ENCODE measurements at regions not wholly inside any gene's neighbourhood (a gene's known extent, or its start where the extent isn't known, plus 50 kb on each side); places are given as distances from the start of the nearest gene placed in this dataset.

DNA sequence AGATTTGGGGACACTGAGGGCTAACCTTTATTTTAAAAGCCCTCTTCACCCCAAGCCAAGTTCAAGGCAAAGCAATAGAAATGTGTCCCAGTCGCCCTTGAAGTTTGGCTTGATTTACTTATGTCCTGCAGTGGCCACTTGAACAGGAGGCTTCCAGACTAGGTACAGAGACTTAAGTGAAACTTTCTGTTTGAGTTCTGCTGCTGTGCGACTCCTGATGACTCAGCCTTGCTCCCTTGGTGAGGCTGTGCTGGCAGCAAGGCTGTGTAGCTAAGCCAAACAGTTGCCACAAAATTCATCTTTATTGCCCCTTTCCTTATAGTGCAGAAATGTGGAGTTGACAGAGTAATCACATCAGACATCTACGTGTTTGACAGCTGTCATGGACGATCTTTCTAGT, 68.8 kb upstream of the NTRK2 start:
- TF ChIP-seq, protein P1, sequence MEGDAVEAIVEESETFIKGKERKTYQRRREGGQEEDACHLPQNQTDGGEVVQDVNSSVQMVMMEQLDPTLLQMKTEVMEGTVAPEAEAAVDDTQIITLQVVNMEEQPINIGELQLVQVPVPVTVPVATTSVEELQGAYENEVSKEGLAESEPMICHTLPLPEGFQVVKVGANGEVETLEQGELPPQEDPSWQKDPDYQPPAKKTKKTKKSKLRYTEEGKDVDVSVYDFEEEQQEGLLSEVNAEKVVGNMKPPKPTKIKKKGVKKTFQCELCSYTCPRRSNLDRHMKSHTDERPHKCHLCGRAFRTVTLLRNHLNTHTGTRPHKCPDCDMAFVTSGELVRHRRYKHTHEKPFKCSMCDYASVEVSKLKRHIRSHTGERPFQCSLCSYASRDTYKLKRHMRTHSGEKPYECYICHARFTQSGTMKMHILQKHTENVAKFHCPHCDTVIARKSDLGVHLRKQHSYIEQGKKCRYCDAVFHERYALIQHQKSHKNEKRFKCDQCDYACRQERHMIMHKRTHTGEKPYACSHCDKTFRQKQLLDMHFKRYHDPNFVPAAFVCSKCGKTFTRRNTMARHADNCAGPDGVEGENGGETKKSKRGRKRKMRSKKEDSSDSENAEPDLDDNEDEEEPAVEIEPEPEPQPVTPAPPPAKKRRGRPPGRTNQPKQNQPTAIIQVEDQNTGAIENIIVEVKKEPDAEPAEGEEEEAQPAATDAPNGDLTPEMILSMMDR (IDR thresholded peaks at IDR 0.05; ENCODE audit: insufficient read depth, low read length, poor library complexity, severe bottlenecking): no peak
- H3K4me3 ChIP-seq (replicated peaks; ENCODE audit: low read depth, low read length): no peak overlapping the region
- no peak for DNase-seq (ENCODE audit: extremely low read depth, insufficient read length)
- H3K36me3 ChIP-seq (ENCODE audit: control insufficient read depth, insufficient read depth, low read length): no peaks in the 10 kb centered on the region
- H3K27me3 ChIP-seq (replicated peaks; ENCODE audit: control insufficient read depth, insufficient read depth, low read length): no peaks in the 10 kb centered on the region

DNA sequence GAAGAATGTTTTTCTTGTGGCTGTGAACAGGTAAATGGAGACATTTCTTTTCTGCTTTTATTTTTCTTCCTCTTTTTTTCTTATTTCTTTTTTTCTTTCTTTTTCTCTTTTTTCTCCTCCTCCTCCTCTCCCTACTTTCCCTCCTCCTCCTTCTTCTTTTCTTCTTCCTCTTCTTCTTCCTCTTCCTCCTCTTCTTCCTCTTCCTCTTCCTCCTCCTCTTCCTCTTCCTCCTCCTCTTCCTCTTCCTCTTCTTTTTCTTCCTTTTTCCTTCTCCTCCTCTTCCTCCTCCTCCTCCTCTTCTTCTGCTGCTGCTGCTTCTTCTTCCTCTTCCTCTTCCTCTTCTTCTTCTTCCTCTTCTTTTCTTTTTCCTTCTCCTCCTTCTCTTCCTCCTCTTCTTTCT, 65.3 kb upstream of the NTRK2 start:
- Histone ChIP-seq H3K27me3 (replicated peaks; ENCODE audit: control insufficient read depth, insufficient read depth, low read length) (no peaks in the 10 kb centered on the region), H3K4me3 (replicated peaks; ENCODE audit: low read depth, low read length) (no peak overlapping the region), H3K36me3 (ENCODE audit: control insufficient read depth, insufficient read depth, low read length) (no peaks in the 10 kb centered on the region)
- DNase-seq (ENCODE audit: extremely low read depth, insufficient read length): no peak
- TF ChIP-seq, protein P1 (IDR thresholded peaks at IDR 0.05; ENCODE audit: insufficient read depth, low read length, poor library complexity, severe bottlenecking): no peak

DNA sequence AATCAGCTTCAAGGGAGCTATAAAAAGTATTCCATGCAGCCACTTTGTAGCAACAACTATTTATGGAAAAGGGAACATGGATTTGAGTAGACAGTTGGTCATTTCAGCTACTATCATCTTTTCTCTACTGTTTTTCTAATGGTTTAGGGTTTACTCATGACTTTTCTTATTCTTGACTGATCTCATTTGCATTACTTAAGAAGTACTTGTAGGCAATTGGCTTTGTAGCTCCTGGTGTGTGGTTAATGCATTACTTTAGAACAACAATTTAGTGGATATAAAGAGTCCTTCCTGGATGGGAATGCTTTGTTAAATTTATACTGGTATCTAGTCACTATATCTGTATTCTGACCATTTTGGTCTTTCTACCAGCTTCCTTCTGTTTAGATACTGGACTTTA, 59.8 kb upstream of the NTRK2 start:
- DNase-seq (ENCODE audit: extremely low read depth, insufficient read length): no peak
- TF ChIP-seq, protein P1 (IDR thresholded peaks at IDR 0.05; ENCODE audit: insufficient read depth, low read length, poor library complexity, severe bottlenecking): no peak
- H3K36me3 ChIP-seq (ENCODE audit: control insufficient read depth, insufficient read depth, low read length): no peaks in the 10 kb centered on the region
- H3K4me3 ChIP-seq (replicated peaks; ENCODE audit: low read depth, low read length): no peak overlapping the region
- H3K27me3 ChIP-seq (replicated peaks; ENCODE audit: control insufficient read depth, insufficient read depth, low read length): no peaks in the 10 kb centered on the region

DNA sequence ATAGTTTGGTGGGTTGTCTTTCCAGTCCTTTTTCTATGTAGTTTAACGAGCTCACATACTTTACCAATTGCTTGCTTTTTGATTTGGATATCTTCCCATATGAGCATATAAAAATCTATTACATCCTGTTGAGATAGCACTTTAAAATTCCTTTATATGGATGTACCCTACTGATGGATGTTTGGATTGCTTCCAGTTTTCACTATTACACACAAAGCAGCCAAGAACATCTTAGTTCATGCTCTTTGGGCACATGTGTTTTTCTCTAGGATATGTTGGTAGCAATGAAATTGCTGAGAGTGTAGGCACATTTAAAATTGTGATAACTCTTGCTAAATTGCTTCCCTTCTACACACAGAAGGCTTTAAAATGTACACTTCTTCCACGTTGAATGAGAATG, 56.1 kb upstream of the NTRK2 start:
- DNase-seq (ENCODE audit: extremely low read depth, insufficient read length): no peak
- TF ChIP-seq, protein P1 (IDR thresholded peaks at IDR 0.05; ENCODE audit: insufficient read depth, low read length, poor library complexity, severe bottlenecking): no peak
- no peaks in the 10 kb centered on the region for H3K27me3 ChIP-seq (replicated peaks; ENCODE audit: control insufficient read depth, insufficient read depth, low read length)
- no peak overlapping the region for H3K4me3 ChIP-seq (replicated peaks; ENCODE audit: low read depth, low read length)
- no peaks in the 10 kb centered on the region for H3K36me3 ChIP-seq (ENCODE audit: control insufficient read depth, insufficient read depth, low read length)

DNA sequence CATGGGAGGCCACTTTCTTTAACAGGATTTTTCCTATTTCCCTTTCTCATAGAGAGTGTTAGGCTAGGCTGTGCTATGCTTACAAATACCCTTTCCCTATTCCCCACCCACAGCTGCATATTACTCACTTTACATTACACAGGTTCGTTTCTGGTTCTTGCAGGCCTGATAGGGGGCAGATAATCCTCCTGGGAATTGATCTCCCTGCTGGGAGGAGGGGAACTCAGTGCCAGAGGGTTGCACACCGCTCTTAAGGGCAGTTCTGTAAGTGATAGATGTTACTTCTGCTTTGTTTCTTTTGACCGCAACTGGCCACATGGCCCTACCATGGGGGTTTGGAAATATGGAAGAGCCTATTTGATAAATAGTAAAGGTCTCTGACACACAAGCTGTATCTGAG, 54.0 kb upstream of the NTRK2 start:
- no peak for DNase-seq (ENCODE audit: extremely low read depth, insufficient read length)
- TF ChIP-seq, protein P1 (IDR thresholded peaks at IDR 0.05; ENCODE audit: insufficient read depth, low read length, poor library complexity, severe bottlenecking): no peak
- H3K27me3 ChIP-seq (replicated peaks; ENCODE audit: control insufficient read depth, insufficient read depth, low read length): no peaks in the 10 kb centered on the region
- H3K36me3 ChIP-seq (ENCODE audit: control insufficient read depth, insufficient read depth, low read length): no peaks in the 10 kb centered on the region
- no peak overlapping the region for H3K4me3 ChIP-seq (replicated peaks; ENCODE audit: low read depth, low read length)

DNA sequence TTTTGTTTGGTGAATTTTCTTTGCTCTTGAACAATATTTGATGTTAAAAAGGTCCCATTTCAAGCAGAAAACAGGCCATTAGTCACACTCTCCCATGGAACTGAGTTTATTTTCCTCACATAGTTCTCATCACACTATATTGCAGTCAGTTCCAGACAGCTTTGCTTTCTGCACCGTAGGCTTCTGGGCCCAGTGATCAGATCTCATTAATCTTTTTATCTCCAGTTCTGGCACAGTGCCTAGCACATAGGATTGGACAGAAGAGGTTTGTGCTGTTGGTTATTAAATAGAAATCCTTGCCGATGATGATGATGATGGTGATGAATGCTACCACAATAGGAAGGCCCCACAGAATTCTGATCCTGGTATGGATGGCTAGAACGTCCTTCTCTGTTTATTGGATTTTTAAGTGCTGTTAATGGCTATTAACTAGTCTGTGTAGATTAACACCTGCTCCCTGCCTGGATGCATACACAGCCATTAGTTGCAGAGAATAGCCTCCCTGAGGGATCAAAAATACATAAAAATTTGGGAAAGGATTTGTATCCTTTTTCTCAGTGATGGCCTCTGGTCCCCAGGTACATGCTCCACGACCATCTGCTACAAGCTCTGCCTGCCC, 52.0 kb upstream of the NTRK2 start:
- no peaks in the 10 kb centered on the region for H3K27me3 ChIP-seq (replicated peaks; ENCODE audit: control insufficient read depth, insufficient read depth, low read length)
- no peak overlapping the region for H3K4me3 ChIP-seq (replicated peaks; ENCODE audit: low read depth, low read length)
- no peaks in the 10 kb centered on the region for H3K36me3 ChIP-seq (ENCODE audit: control insufficient read depth, insufficient read depth, low read length)
- TF ChIP-seq, protein P1 (IDR thresholded peaks at IDR 0.05; ENCODE audit: insufficient read depth, low read length, poor library complexity, severe bottlenecking): no peak
- DNase-seq (ENCODE audit: extremely low read depth, insufficient read length): no peak

Data from GM06990 (cell line).